HepG2 (cell line): ENCODE measurements at regions not wholly inside any gene's neighbourhood (a gene's known extent, or its start where the extent isn't known, plus 50 kb on each side); places are given as distances from the start of the nearest gene placed in this dataset.

Source experiments
- ASH2L ChIP-seq: fragments of 300-600, 200-600 bp; sonication (generic); IDR thresholded peaks from 2 replicates; pipeline ENCODE4 v1.7.0; 2017; ENCODE audit warnings: low read depth, mild to moderate bottlenecking, moderate library complexity, mixed read lengths, low read length; ENCODE audit not compliant: insufficient read length
- FOSL1 ChIP-seq: sonication (generic); formaldehyde crosslinking; IDR thresholded peaks from 2 replicates; pipeline ENCODE4 v1.9.0; 2021; ENCODE audit warnings: missing genetic modification reagents, borderline replicate concordance
- FOXK1 ChIP-seq: sonication (generic); formaldehyde crosslinking; IDR thresholded peaks from 2 replicates; pipeline ENCODE4 v1.4.0; 2020; ENCODE audit warnings: low read depth, missing genetic modification reagents, borderline replicate concordance
- GABPA ChIP-seq, 2 experiments: IDR thresholded peaks; 2 replicates each; pipeline ENCODE4 v1.6.1; 2011 to 2016; ENCODE audit warnings: low read depth in 2 of 2, low read length in 1 of 2, missing biosample characterization in 1 of 2, missing genetic modification characterization in 1 of 2
- JUNB ChIP-seq: sonication (generic); formaldehyde crosslinking; IDR thresholded peaks from 2 replicates; pipeline ENCODE4 v1.8.0; 2022; ENCODE audit warnings: missing genetic modification reagents, mild to moderate bottlenecking, borderline replicate concordance
- PRPF4 ChIP-seq: fragments of 200-400 bp; formaldehyde crosslinking; IDR thresholded peaks from 2 replicates; pipeline ENCODE4 v1.6.1; 2016; ENCODE audit warnings: low read length, low read depth; ENCODE audit not compliant: poor library complexity, severe bottlenecking
- THYN1 ChIP-seq: sonication (generic); formaldehyde crosslinking; IDR thresholded peaks from 2 replicates; pipeline ENCODE4 v1.8.1; 2023; ENCODE audit warnings: low read depth, mild to moderate bottlenecking, moderate library complexity, missing genetic modification reagents, borderline replicate concordance
- ZFP36 ChIP-seq: fragments of 150-350 bp; IDR thresholded peaks from 2 replicates; pipeline ENCODE4 v1.6.1; 2018; ENCODE audit warnings: borderline replicate concordance, low read length, low read depth; ENCODE audit not compliant: partially characterized antibody
- ZFP62 ChIP-seq: sonication (generic); formaldehyde crosslinking; IDR thresholded peaks from 2 replicates; pipeline ENCODE4 v1.4.0; 2020; ENCODE audit warnings: missing genetic modification reagents
- ZNF10 ChIP-seq: sonication (generic); formaldehyde crosslinking; IDR thresholded peaks from 2 replicates; pipeline ENCODE4 v1.4.0; 2020; ENCODE audit warnings: mild to moderate bottlenecking, low read depth, missing genetic modification reagents, borderline replicate concordance
- ZNF136 ChIP-seq: sonication (generic); formaldehyde crosslinking; IDR thresholded peaks from 2 replicates; pipeline ENCODE4 v1.8.1; 2022; ENCODE audit warnings: low read depth, mild to moderate bottlenecking, moderate library complexity, missing genetic modification reagents
- ZNF354B ChIP-seq: sonication (generic); formaldehyde crosslinking; IDR thresholded peaks from 2 replicates; pipeline ENCODE4 v1.8.0; 2022; ENCODE audit warnings: mild to moderate bottlenecking, missing genetic modification reagents
- ZNF460 ChIP-seq: sonication (generic); formaldehyde crosslinking; IDR thresholded peaks from 2 replicates; pipeline ENCODE4 v1.5.1; 2020; ENCODE audit warnings: missing genetic modification reagents, mild to moderate bottlenecking, borderline replicate concordance
- ZNF484 ChIP-seq: sonication (generic); formaldehyde crosslinking; IDR thresholded peaks from 2 replicates; pipeline ENCODE4 v1.5.1; 2020; ENCODE audit warnings: mild to moderate bottlenecking, low read depth, missing genetic modification reagents, borderline replicate concordance
- ZNF709 ChIP-seq: sonication (generic); formaldehyde crosslinking; IDR thresholded peaks from 2 replicates; pipeline ENCODE4 v1.5.0; 2020; ENCODE audit warnings: mild to moderate bottlenecking, missing genetic modification reagents
- TF ChIP-seq, protein P1 (sequence below): sonication (generic); formaldehyde crosslinking; IDR thresholded peaks from 2 replicates; pipeline ENCODE4 v1.4.0; 2020; ENCODE audit warnings: missing genetic modification reagents
- TF ChIP-seq, protein P2 (sequence below): sonication (generic); formaldehyde crosslinking; IDR thresholded peaks from 2 replicates; pipeline ENCODE4 v1.4.0; 2020; ENCODE audit warnings: mild to moderate bottlenecking, missing genetic modification reagents
- TF ChIP-seq, protein P3 (sequence below): IDR thresholded peaks from 2 replicates; pipeline ENCODE4 v1.6.1; 2016; ENCODE audit warnings: missing compliant biosample characterization, missing genetic modification reagents, borderline replicate concordance

DNA sequence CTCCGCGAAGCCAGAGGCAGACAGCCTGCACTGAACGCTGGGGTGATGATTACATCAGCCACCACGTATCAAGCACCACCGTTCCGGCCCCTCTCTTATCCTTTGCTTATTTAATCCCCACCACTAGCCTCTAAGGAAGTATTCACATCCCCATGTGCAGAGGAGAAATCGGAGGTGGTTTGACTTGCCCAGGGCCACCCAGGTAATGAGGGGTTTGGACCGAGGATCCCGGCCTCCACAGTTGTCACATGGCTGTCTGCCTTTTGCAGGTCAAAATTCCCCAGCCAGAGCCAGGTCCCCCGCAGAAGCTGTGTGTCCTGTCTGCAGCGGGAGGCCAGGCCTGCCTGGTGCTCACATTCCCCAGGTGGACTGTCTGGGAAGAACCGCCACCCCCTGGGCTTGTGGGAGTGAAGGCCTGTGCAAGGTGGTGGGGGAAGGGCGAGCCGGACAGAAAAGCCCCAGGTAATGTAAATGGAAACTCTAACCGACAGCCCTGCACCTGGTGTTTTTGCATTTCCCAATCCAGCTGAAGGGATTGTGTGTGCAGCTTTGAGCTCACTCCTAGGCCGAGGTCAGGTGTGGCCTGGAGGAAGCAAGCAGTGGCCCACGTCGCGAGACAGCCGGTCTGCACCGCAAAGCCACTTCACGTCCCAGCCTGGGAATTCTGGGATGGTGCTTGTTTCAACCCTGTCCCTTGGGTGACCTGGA is 108.5 kb upstream of the ID2 start (continued):
- TF ChIP-seq GABPA (IDR thresholded peaks at IDR 0.05; ENCODE audit: low read depth, low read length) = no peak
- no peak for TF ChIP-seq GABPA (CRISPR knock-in tag; IDR thresholded peaks at IDR 0.05; ENCODE audit: low read depth)
- TF ChIP-seq ZNF709 = no peak; the same call in 1 of the 2 replicates
- TF ChIP-seq JUNB (CRISPR knock-in tag) = no peak
- no peak for TF ChIP-seq ZNF136 (CRISPR knock-in tag)
- no peak for TF ChIP-seq ZFP36
- TF ChIP-seq ZNF484 = no peak
- TF ChIP-seq, protein P1, sequence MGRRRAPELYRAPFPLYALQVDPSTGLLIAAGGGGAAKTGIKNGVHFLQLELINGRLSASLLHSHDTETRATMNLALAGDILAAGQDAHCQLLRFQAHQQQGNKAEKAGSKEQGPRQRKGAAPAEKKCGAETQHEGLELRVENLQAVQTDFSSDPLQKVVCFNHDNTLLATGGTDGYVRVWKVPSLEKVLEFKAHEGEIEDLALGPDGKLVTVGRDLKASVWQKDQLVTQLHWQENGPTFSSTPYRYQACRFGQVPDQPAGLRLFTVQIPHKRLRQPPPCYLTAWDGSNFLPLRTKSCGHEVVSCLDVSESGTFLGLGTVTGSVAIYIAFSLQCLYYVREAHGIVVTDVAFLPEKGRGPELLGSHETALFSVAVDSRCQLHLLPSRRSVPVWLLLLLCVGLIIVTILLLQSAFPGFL (CRISPR knock-in tag) = no peak
- TF ChIP-seq, protein P2, sequence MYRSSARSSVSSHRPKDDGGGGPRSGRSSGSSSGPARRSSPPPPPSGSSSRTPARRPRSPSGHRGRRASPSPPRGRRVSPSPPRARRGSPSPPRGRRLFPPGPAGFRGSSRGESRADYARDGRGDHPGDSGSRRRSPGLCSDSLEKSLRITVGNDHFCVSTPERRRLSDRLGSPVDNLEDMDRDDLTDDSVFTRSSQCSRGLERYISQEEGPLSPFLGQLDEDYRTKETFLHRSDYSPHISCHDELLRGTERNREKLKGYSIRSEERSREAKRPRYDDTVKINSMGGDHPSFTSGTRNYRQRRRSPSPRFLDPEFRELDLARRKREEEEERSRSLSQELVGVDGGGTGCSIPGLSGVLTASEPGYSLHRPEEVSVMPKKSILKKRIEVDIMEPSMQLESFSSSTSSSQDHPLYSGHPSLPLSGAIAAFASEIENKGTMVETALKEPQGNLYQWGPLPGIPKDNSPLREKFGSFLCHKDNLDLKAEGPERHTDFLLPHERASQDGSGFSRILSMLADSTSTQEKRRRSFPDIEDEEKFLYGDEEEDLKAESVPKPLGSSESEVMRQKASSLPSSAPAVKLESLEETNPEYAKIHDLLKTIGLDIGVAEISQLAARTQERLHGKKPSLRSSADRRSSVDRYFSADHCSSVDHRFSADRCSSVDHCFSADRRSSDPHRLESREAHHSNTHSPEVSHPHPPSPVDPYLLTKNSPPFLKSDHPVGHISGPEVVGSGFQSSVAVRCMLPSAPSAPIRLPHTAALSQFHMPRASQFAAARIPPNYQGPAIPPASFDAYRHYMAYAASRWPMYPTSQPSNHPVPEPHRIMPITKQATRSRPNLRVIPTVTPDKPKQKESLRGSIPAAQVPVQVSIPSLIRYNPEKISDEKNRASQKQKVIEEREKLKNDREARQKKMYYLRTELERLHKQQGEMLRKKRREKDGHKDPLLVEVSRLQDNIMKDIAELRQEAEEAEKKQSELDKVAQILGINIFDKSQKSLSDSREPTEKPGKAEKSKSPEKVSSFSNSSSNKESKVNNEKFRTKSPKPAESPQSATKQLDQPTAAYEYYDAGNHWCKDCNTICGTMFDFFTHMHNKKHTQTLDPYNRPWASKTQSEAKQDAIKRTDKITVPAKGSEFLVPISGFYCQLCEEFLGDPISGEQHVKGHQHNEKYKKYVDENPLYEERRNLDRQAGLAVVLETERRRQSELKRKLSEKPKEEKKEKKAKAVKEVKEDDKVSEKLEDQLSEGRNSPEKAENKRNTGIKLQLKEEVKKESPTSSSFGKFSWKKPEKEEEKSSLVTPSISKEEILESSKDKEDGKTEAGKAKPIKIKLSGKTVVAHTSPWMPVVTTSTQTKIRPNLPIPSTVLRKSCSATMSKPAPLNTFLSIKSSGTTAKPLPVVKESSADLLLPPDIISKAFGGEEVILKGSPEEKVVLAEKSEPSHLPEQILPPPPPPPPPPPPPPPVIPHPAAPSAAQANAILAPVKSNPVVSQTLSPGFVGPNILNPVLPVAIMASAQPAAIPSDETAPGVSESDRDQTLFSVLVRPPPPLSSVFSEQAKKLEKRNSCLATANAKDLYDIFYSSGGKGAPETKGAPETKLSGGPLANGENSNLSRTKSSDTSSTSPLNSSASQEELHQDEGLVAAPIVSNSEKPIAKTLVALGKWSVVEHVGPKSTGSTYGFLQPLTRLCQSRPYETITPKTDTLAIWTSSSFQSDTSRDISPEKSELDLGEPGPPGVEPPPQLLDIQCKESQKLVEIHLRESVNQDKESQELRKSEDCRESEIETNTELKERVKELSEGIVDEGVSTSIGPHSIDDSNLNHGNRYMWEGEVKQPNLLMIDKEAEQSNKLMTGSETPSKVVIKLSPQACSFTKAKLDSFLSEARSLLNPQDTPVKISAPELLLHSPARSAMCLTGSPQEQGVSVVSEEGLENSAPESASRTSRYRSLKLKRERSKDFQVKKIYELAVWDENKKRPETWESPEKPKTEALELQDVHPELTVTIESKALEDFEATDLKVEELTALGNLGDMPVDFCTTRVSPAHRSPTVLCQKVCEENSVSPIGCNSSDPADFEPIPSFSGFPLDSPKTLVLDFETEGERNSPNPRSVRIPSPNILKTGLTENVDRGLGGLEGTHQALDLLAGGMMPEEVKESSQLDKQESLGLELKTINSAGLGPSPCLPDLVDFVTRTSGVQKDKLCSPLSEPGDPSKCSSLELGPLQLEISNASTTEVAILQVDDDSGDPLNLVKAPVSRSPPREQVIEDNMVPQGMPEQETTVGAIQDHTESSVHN (CRISPR knock-in tag) = no peak
- TF ChIP-seq ZNF10 (CRISPR knock-in tag) = no peak
- no peak for TF ChIP-seq FOXK1 (CRISPR knock-in tag)
- TF ChIP-seq ZNF460 (CRISPR knock-in tag) = no peak
- no peak for TF ChIP-seq ASH2L
- peak; percentile 76; the same call in 1 of the 2 replicates for TF ChIP-seq ZNF354B
- TF ChIP-seq ZFP62 (CRISPR knock-in tag) = no peak
- no peak for TF ChIP-seq FOSL1 (CRISPR knock-in tag)
- no peak for TF ChIP-seq PRPF4
- 0 out of 2 replicates have a peak, but pooled peaks have one; percentile 79 for TF ChIP-seq THYN1 (CRISPR knock-in tag)
- TF ChIP-seq, protein P3, sequence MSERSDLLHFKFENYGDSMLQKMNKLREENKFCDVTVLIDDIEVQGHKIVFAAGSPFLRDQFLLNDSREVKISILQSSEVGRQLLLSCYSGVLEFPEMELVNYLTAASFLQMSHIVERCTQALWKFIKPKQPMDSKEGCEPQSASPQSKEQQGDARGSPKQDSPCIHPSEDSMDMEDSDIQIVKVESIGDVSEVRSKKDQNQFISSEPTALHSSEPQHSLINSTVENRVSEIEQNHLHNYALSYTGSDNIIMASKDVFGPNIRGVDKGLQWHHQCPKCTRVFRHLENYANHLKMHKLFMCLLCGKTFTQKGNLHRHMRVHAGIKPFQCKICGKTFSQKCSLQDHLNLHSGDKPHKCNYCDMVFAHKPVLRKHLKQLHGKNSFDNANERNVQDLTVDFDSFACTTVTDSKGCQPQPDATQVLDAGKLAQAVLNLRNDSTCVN (CRISPR knock-in tag) = no peak
